HCT116 (cell line): ENCODE measurements at regions not wholly inside any gene's neighbourhood (a gene's known extent, or its start where the extent isn't known, plus 50 kb on each side); places are given as distances from the start of the nearest gene placed in this dataset.

ENCODE experiments used
- ATAC-seq: fragments of 200-7000 bp; cut with Tn5 transposase; 2 replicates; pipeline ENCODE4 v1.9.1; 2020; ENCODE audit warnings: mild to moderate bottlenecking, moderate library complexity
- BruUV-seq: library from RNA; stranded (reverse); fragments of 400-500 nt; replicated peaks from 2 replicates; lab custom pipeline; 2021; lab: Mats Ljungman, UMichigan
- CTCF ChIA-PET: fragments of 300-600 bp; sonication (Branson Sonifier 250); formaldehyde crosslinking; loops from one replicate; lab custom pipeline; 2021; ENCODE audit warnings: antibody characterized with exemption; lab: Charles Lee
- POLR2A ChIA-PET: fragments of 300-600, 350-600 bp; sonication (Branson Sonifier 250); formaldehyde crosslinking; loops from one replicate; lab custom pipeline; 2021; ENCODE audit warnings: antibody characterized with exemption; lab: Charles Lee
- RAD21 ChIA-PET, 2 experiments: fragments of 300-600 bp; sonication (Branson Sonifier 250); formaldehyde crosslinking; loops; one replicate each; lab custom pipeline; 2023; ENCODE audit warnings: low total read pairs in 2 of 2; ENCODE audit not compliant: uncharacterized antibody in 2 of 2, unreplicated experiment in 2 of 2, low non-redundant PET in 1 of 2; lab: Charles Lee
- DNase-seq: peaks from one replicate; pipeline ENCODE4 v3.0.0-alpha.2; 2010; ENCODE audit warnings: low read depth, low spot score
- H2AFZ ChIP-seq: fragments of 200-600 bp; shearing (Covaris generic), sonication (generic); 2 replicates; pipeline ENCODE4 v1.6.1; 2017; ENCODE audit warnings: low read depth, mixed run types, mixed read lengths, antibody characterized with exemption, low read length; ENCODE audit not compliant: poor library complexity, severe bottlenecking
- H3K27ac ChIP-seq: 2 replicates; pipeline ENCODE4 v1.5.1; 2012; ENCODE audit warnings: low read depth, low read length
- H3K27me3 ChIP-seq: fragments of 200-600 bp; sonication (generic); 2 replicates; pipeline ENCODE4 v1.6.1; 2016; ENCODE audit warnings: mixed run types, low read length, mixed read lengths; ENCODE audit not compliant: insufficient read depth
- H3K36me3 ChIP-seq, 2 experiments: fragments of 200-500 bp in 1 of 2; fragments of 200-600 bp in 1 of 2; sonication (Bioruptor generic) in 1 of 2; sonication (generic) in 1 of 2; 2 replicates each; pipeline versions ENCODE4 v1.5.1 to v1.6.1; 2014 to 2016; ENCODE audit warnings: low read length in 2 of 2, inconsistent platforms in 1 of 2, mixed read lengths in 1 of 2, mixed run types in 1 of 2; ENCODE audit not compliant: insufficient read depth in 2 of 2, control insufficient read depth in 1 of 2
- H3K4me1 ChIP-seq, 2 experiments: fragments of 200-600 bp in 1 of 2; sonication (generic) in 1 of 2; 2 replicates each; pipeline versions ENCODE4 v1.5.1 to v1.6.1; 2012 to 2017; ENCODE audit warnings: low read length in 2 of 2, inconsistent platforms in 1 of 2, mild to moderate bottlenecking in 1 of 2, mixed read lengths in 1 of 2, mixed run types in 1 of 2, moderate library complexity in 1 of 2; ENCODE audit not compliant: insufficient read depth in 2 of 2, control insufficient read depth in 1 of 2
- H3K4me2 ChIP-seq: fragments of 200-600 bp; sonication (generic); 2 replicates; pipeline ENCODE4 v1.6.1; 2017; ENCODE audit warnings: mixed run types, low read length, mixed read lengths
- H3K4me3 ChIP-seq, 2 experiments: fragments of 200-600 bp in 1 of 2; sonication (generic) in 1 of 2; replicated peaks in 1 of 2; 2 replicates each; pipeline ENCODE4 v1.5.1; 2011 to 2016; ENCODE audit warnings: low read length in 2 of 2, control low read depth in 1 of 2, low read depth in 1 of 2, mild to moderate bottlenecking in 1 of 2, mixed read lengths in 1 of 2, mixed run types in 1 of 2
- H3K79me2 ChIP-seq: fragments of 200-600 bp; sonication (generic); 2 replicates; pipeline ENCODE4 v1.6.1; 2017; ENCODE audit warnings: mild to moderate bottlenecking, mixed run types, low read length, moderate library complexity, mixed read lengths; ENCODE audit not compliant: insufficient read depth
- H3K9ac ChIP-seq: fragments of 200-600 bp; sonication (generic); 2 replicates; pipeline ENCODE4 v1.6.1; 2016; ENCODE audit warnings: low read length, mixed read lengths
- H3K9me2 ChIP-seq: fragments of 200-600 bp; sonication (generic), shearing (Covaris generic); 2 replicates; pipeline ENCODE4 v1.6.1; 2017; ENCODE audit warnings: mixed run types, mild to moderate bottlenecking, moderate library complexity; ENCODE audit not compliant: insufficient read depth
- H3K9me3 ChIP-seq, 2 experiments: fragments of 200-500 bp in 1 of 2; fragments of 200-600 bp in 1 of 2; sonication (Bioruptor generic) in 1 of 2; sonication (generic) in 1 of 2; 2 replicates each; pipeline ENCODE4 v1.6.1; 2014 to 2017; ENCODE audit warnings: low read length in 2 of 2, mixed read lengths in 2 of 2, inconsistent platforms in 1 of 2, low read depth in 1 of 2, mild to moderate bottlenecking in 1 of 2, mixed run types in 1 of 2, moderate library complexity in 1 of 2; ENCODE audit not compliant: control insufficient read depth in 1 of 2, insufficient read depth in 1 of 2
- H4K20me1 ChIP-seq: fragments of 200-600 bp; sonication (generic), shearing (Covaris generic); 2 replicates; pipeline ENCODE4 v1.6.1; 2017; ENCODE audit warnings: mixed run types, mild to moderate bottlenecking, moderate library complexity; ENCODE audit not compliant: insufficient read depth
- EGR1 ChIP-seq: IDR thresholded peaks from 2 replicates; pipeline ENCODE4 v1.6.1; 2012; ENCODE audit warnings: low read depth
- ELF1 ChIP-seq: IDR thresholded peaks from 2 replicates; pipeline ENCODE4 v1.6.1; 2012; ENCODE audit warnings: low read depth, borderline replicate concordance
- EZH2 ChIP-seq: fragments of 200-600 bp; sonication (generic); IDR thresholded peaks from 2 replicates; pipeline ENCODE4 v1.6.1; 2017; ENCODE audit warnings: antibody characterized with exemption, mixed run types
- FOSL1 ChIP-seq: IDR thresholded peaks from 2 replicates; pipeline ENCODE4 v1.6.1; 2012; ENCODE audit warnings: low read depth
- POLR2A ChIP-seq: IDR thresholded peaks from 2 replicates; pipeline ENCODE4 v1.7.0; 2011; ENCODE audit warnings: borderline replicate concordance; ENCODE audit not compliant: insufficient read depth, insufficient read length; ENCODE audit errors: extremely low read depth
- POLR2AphosphoS5 ChIP-seq: IDR thresholded peaks from 2 replicates; pipeline ENCODE4 v1.6.1; 2011; ENCODE audit warnings: mild to moderate bottlenecking, low read depth, low read length, moderate library complexity
- SP1 ChIP-seq: IDR thresholded peaks from 2 replicates; pipeline ENCODE4 v1.6.1; 2012; ENCODE audit warnings: low read depth
- TCF7L2 ChIP-seq: IDR thresholded peaks from 2 replicates; pipeline ENCODE4 v1.7.0; 2011; ENCODE audit warnings: borderline replicate concordance, inconsistent platforms; ENCODE audit not compliant: insufficient read depth, insufficient read length; ENCODE audit errors: extremely low read depth
- YY1 ChIP-seq: IDR thresholded peaks from 2 replicates; pipeline ENCODE4 v1.6.1; 2011; ENCODE audit warnings: low read length, low read depth, moderate library complexity, mild to moderate bottlenecking; ENCODE audit not compliant: insufficient replicate concordance; ENCODE audit errors: extremely low read depth
- ZNF274 ChIP-seq: fragments of 200-500 bp; sonication (Bioruptor generic); IDR thresholded peaks from 2 replicates; pipeline ENCODE4 v1.6.1; 2014; ENCODE audit warnings: mild to moderate bottlenecking, low read depth, low read length, inconsistent platforms
- intact Hi-C: fragments of 100-400 bp; cut with micrococcal nuclease; formaldehyde crosslinking; loops from 2 replicates; pipeline ENCODE4 v1.10.0; 2022
- TF ChIP-seq, protein P1 (sequence below): IDR thresholded peaks from 2 replicates; pipeline ENCODE4 v1.6.1; 2012

DNA sequence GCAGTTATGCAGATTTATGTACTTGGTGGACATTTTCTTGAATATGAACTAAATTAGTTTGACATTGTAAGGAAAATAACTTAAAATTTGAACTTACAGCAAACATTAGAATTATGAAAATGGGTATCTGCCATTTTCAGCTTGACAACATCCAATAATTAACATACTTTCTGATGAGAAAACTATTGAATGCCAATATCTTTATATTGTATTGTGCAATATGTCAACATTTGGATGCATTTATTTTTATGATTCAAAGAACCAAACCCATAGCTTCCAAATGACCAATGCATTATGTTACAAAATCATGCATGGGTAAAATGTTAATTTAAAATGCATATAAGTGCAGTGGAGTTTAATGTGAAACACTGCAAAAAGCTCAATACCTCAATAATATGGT is 562.5 kb downstream of the TRAM1L1 start:
- Histone ChIP-seq H3K27ac (no peak overlapping the region), H3K4me2 (no peak overlapping the region), H4K20me1 (no peaks in the 10 kb centered on the region), H2AFZ (no peak overlapping the region), H3K79me2 (no peaks in the 10 kb centered on the region), H3K9me2 (no peaks in the 10 kb centered on the region), H3K27me3 (no peaks in the 10 kb centered on the region), H3K4me3 (no peak overlapping the region), H3K4me1 (no peaks in the 10 kb centered on the region), H3K9ac (no peak overlapping the region), H3K9me3 (no peaks in the 10 kb centered on the region), H3K36me3 (no peaks in the 10 kb centered on the region)
- RAD21 ChIA-PET = no interaction called here
- ATAC-seq = no peak
- CTCF ChIA-PET = no interaction called here
- intact Hi-C loops = no loop called here
- POLR2A ChIA-PET = no interaction called here
- no TSS peak for BruUV-seq
- TF ChIP-seq EZH2 (no peak), FOSL1 (no peak), POLR2AphosphoS5 (no peak), SP1 (no peak), POLR2A (no peak), EGR1 (no peak), ZNF274 (no peak), TCF7L2 (no peak), ELF1 (no peak), YY1 (no peak)
- TF ChIP-seq, protein P1, sequence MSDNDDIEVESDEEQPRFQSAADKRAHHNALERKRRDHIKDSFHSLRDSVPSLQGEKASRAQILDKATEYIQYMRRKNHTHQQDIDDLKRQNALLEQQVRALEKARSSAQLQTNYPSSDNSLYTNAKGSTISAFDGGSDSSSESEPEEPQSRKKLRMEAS = no peak
- DNase-seq = no peak

DNA sequence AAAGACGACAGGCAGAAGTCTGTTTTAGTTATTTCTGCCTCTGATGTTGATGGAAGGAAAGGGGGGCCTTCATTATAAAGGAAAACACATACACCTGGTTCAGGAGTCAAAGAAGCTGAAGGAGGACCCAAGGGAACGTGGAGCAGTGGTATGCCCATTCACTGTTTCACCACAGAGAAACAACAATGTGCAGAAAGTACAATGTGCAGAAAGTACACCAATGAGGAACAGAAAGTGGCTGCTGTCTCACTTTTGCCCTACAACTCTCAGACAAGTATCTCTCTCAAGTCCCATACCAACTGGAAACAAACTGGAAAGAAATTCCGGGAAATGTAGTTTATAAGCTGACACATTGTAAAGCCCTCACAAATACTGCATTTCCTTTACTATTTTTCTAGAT is 564.5 kb downstream of the TRAM1L1 start:
- TF ChIP-seq POLR2A (no peak), FOSL1 (no peak), EGR1 (no peak)
- Histone ChIP-seq H3K9me2 (no peaks in the 10 kb centered on the region), H3K4me1 (0 out of 4 replicates have a peak, but pooled peaks cover 0 to 3% of the 10 kb centered on the region in 2 experiments), H4K20me1 (no peaks in the 10 kb centered on the region), H3K27ac (no peak overlapping the region), H3K79me2 (no peaks in the 10 kb centered on the region), H3K9ac (no peak overlapping the region), H3K9me3 (no peaks in the 10 kb centered on the region), H2AFZ (no peak overlapping the region), H3K27me3 (no peaks in the 10 kb centered on the region), H3K36me3 (no peaks in the 10 kb centered on the region), H3K4me2 (no peak overlapping the region), H3K4me3 (no peak overlapping the region)
- ChIA-PET POLR2A (no interaction called here), RAD21 (no interaction called here), CTCF (no interaction called here)
- intact Hi-C loops = no loop called here
- no peak for DNase-seq
- no peak for ATAC-seq
- no TSS peak for BruUV-seq
